ENCODE measurements at regions not wholly inside any gene's neighbourhood (a gene's known extent, or its start where the extent isn't known, plus 50 kb on each side); places are given as distances from the start of the nearest gene placed in this dataset.
"Not testable (repeated sequence)": the region's sequence is repeated elsewhere in the genome, so short reads cannot be mapped to it uniquely, and the experiment has no call there.

DNA sequence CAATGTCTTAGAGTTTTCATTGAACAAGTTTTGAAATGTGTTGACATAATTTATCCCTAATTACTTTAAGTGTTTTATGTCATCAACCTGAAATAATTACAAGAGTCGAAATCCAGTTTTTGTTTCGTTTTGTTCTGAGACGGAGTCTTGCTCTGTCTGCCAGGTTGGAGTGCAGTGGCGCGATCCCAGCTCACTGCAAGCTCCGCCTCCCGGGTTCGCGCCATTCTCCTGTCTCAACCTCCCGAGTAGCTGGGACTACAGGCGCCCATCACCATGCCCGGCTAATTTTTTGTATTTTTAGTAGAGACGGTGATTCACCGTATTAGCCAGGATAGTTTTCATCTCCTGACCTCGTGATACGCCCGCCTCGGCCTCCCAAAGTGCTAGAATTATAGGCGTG lies 1131.0 kb upstream of the LRRTM3 start:
- TF ChIP-seq, protein P1, sequence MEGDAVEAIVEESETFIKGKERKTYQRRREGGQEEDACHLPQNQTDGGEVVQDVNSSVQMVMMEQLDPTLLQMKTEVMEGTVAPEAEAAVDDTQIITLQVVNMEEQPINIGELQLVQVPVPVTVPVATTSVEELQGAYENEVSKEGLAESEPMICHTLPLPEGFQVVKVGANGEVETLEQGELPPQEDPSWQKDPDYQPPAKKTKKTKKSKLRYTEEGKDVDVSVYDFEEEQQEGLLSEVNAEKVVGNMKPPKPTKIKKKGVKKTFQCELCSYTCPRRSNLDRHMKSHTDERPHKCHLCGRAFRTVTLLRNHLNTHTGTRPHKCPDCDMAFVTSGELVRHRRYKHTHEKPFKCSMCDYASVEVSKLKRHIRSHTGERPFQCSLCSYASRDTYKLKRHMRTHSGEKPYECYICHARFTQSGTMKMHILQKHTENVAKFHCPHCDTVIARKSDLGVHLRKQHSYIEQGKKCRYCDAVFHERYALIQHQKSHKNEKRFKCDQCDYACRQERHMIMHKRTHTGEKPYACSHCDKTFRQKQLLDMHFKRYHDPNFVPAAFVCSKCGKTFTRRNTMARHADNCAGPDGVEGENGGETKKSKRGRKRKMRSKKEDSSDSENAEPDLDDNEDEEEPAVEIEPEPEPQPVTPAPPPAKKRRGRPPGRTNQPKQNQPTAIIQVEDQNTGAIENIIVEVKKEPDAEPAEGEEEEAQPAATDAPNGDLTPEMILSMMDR (IDR thresholded peaks at IDR 0.05; ENCODE audit: low read length): not testable (repeated sequence)
- not testable (repeated sequence) for TF ChIP-seq EZH2 (optimal IDR thresholded peaks at IDR 0.05; ENCODE audit: low read depth, low read length); EZH2phosphoT487 (IDR thresholded peaks at IDR 0.05; ENCODE audit: low read length)

Data from MM.1S (cell line).